Heart left ventricle (tissue), 16 donors: ENCODE measurements at regions not wholly inside any gene's neighbourhood (a gene's known extent, or its start where the extent isn't known, plus 50 kb on each side); places are given as distances from the start of the nearest gene placed in this dataset.

ENCODE experiments used
- ATAC-seq, 4 donors: fragments of 200-7000 bp; cut with Tn5 transposase; one replicate each; pipeline ENCODE4 v1.9.1; 2020 to 2022; ENCODE audit warnings: moderate library complexity in 4 of 4, mild to moderate bottlenecking in 3 of 4, moderate number of reproducible peaks in 1 of 4
- DNase-seq, 5 donors: peaks; one replicate each; pipeline ENCODE4 v3.0.0-alpha.2; 2020
- H3K27ac ChIP-seq, 12 donors: fragments of 200-600 bp; sonication (generic) in 4 of 12; one replicate each; pipeline versions ENCODE4 v1.5.0 to v1.8.0; 2016 to 2022; ENCODE audit warnings: mild to moderate bottlenecking in 2 of 12
- H3K27me3 ChIP-seq, 9 donors: fragments of 200-600 bp; sonication (generic) in 2 of 9; one replicate each; pipeline versions ENCODE4 v1.5.1 to v1.8.0; 2016 to 2022; ENCODE audit warnings: mild to moderate bottlenecking in 3 of 9
- H3K36me3 ChIP-seq, 9 donors: fragments of 200-600 bp; sonication (generic) in 2 of 9; one replicate each; pipeline versions ENCODE4 v1.5.0 to v1.8.0; 2018 to 2022; ENCODE audit warnings: mild to moderate bottlenecking in 2 of 9
- H3K4me1 ChIP-seq, 12 donors: fragments of 200-600 bp; sonication (generic) in 4 of 12; one replicate each; pipeline versions ENCODE4 v1.5.0 to v1.8.0; 2016 to 2022; ENCODE audit warnings: mild to moderate bottlenecking in 3 of 12
- H3K4me3 ChIP-seq, 12 donors: fragments of 200-600 bp; sonication (generic) in 4 of 12; one replicate each; pipeline versions ENCODE4 v1.5.0 to v1.8.0; 2017 to 2022; ENCODE audit warnings: mild to moderate bottlenecking in 9 of 12, moderate library complexity in 4 of 12
- H3K9me3 ChIP-seq, 12 donors: fragments of 200-600 bp; sonication (generic) in 4 of 12; one replicate each; pipeline versions ENCODE4 v1.5.0 to v1.8.0; 2016 to 2022; ENCODE audit warnings: mild to moderate bottlenecking in 1 of 12
- CTCF ChIP-seq, 12 donors: fragments of 200-600 bp; sonication (generic) in 4 of 12; IDR thresholded peaks; one replicate each; pipeline versions ENCODE4 v1.5.0 to v1.8.0; 2018 to 2022; ENCODE audit warnings: antibody characterized with exemption in 12 of 12, mild to moderate bottlenecking in 5 of 12
- POLR2A ChIP-seq, 2 donors: fragments of 450-650 bp; IDR thresholded peaks; one replicate each; pipeline ENCODE4 v1.6.1; 2017; ENCODE audit warnings: antibody characterized with exemption in 2 of 2, mild to moderate bottlenecking in 2 of 2, moderate library complexity in 2 of 2
- WGBS, 4 donors: extraction: QIAGEN DNeasy Blood & Tissue Kit in 2 of 4; methylation state at CpG; one replicate each; pipeline versions ENCODE4 v1.1.5 to v1.1.7; 2013 to 2018; 5-methylcytosine and 5-hydroxymethylcytosine counted together
- intact Hi-C, 10 donors: fragments of 100-400 bp; cut with DNase I; formaldehyde crosslinking; loops; one replicate each; pipeline versions ENCODE4 v1.11.1 to v1.14.2; 2022
- donor health status: ischemic (EF 13 %, LVEDD 7.1; RV severe dilation, severe dysfunction).
- donor health status: healthy with polysubstance abuse.
- donor health status: DM: no; HTN: yes; CAD: no.
- donor health status: DM: no; HTN: no; CAD: no.
- donor health status: ischemic (EF 25% LVEDD 6.9; RV normal size, moderate dysfunction).
- donor health status: ischemic (EF 25% LVEDD 5.7; RV mildly dilated, moderate dysfunction).
- donor health status: healthy.
- donor health status: DM: yes; HTN: yes; CAD: no.
- donor health status: ischemic (EF 35%, LVEDD 5.7; RV mildly dilated, moderate dysfunction).
- donor health status: nonischemic (EF 11% LVEDD 7.7; RV severe dilation, severe dysfunction).
- donor health status: DM: yes; HTN: yes; CAD: no.
- donor health status: PGD.
- donor health status: ischemic (EF 29% LVEDD 5.4; RV normal size, mild dysfunction).
- donor health status: nonischemic (EF 23%, LVEDD 6.1; RV moderate dilation, normal function).

- Histone ChIP-seq H3K36me3 (no peaks in the 10 kb centered on the region), H3K4me3 (no peak overlapping the region), H3K27me3 (no peaks in the 10 kb centered on the region), H3K9me3 (peaks cover 0 to 11% (median 0%) of the 10 kb centered on the region in 12 donors), H3K27ac (no peak overlapping the region), H3K4me1 (no peaks in the 10 kb centered on the region)
- ATAC-seq (no peak), DNase-seq (no peak)
- 85 to 89% (median 88%) methylated on average over 3 of the region's 3 CpGs for WGBS, 4 donors
- no peak for TF ChIP-seq CTCF (IDR thresholded peaks at IDR 0.05)
- no peak for TF ChIP-seq POLR2A (IDR thresholded peaks at IDR 0.05)
- intact Hi-C loops = no loop called here
Measured at GRCh38 chr2:6103949-6104348, 411.8 kb downstream of the SOX11 start.

- WGBS, 4 donors = 78 to 97% (median 83%) methylated on average over 4 of the region's 4 CpGs
- H3K9me3 ChIP-seq = peaks cover 0 to 5% (median 0%) of the 10 kb centered on the region in 12 donors
- no peaks in the 10 kb centered on the region for H3K4me1 ChIP-seq
- no peaks in the 10 kb centered on the region for H3K36me3 ChIP-seq
- intact Hi-C loops = no loop called here
- H3K4me3 ChIP-seq = no peak overlapping the region
- no peaks in the 10 kb centered on the region for H3K27me3 ChIP-seq
- DNase-seq (no peak), ATAC-seq (no peak)
- TF ChIP-seq POLR2A (IDR thresholded peaks at IDR 0.05) (no peak), CTCF (IDR thresholded peaks at IDR 0.05) (no peak)
- no peak overlapping the region for H3K27ac ChIP-seq
Measured at GRCh38 chr2:6107290-6107689, 415.1 kb downstream of the SOX11 start.

DNA sequence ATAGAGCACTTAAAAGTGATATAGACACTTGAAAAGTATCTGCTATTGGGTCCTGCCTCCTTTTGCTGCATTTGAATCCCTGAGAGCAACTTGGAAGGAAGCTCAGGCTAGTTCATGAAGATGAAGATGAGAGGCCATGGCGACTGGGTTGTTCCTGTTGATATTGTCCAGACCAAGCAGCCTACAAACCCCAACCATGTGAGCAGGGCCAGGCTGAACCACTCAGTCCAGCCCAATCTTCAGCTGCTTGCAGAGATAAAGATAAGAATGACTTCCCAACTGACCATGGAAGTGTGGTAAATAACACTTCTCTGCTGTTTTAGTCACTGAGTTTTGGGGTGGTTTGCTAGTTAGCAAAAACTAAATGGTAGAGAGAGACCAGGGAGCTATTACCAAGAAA, 417.6 kb downstream of the SOX11 start:
- no peak overlapping the region for H3K27ac ChIP-seq
- no peak for DNase-seq
- H3K4me3 ChIP-seq = no peak overlapping the region
- 30 to 38% (median 30%) methylated on average over 1 of the region's 1 CpG for WGBS, 4 donors
- no peak for TF ChIP-seq POLR2A (IDR thresholded peaks at IDR 0.05)
- TF ChIP-seq CTCF (IDR thresholded peaks at IDR 0.05) = no peak
- H3K4me1 ChIP-seq = no peaks in the 10 kb centered on the region
- intact Hi-C loops = no loop called here
- no peaks in the 10 kb centered on the region for H3K27me3 ChIP-seq
- H3K9me3 ChIP-seq = no peaks in the 10 kb centered on the region
- no peak for ATAC-seq
- H3K36me3 ChIP-seq = no peaks in the 10 kb centered on the region

DNA sequence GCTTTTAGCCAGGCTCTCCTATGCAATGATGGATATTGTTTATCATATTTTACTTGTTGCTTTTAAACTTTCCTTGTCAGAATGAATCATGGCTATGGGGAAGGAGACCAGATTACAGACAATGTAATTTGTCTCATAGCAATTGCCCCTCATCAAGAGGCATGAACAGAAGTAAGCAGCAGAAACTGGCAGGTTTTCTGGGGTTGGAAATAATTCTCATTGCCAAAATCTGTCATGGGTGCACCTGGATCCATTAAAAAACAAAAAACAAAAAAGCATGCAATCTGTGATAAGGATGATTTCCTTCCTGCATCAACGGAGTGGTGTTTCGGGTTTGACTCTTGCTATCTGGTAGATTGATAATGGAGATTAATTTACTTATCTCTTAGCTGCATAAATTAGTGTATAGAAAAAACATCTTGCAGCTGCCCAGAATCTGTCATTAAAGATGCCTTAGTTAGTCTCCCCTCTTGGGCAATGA, 419.6 kb downstream of the SOX11 start:
- Histone ChIP-seq H3K27ac (no peak overlapping the region), H3K4me1 (no peaks in the 10 kb centered on the region), H3K4me3 (no peak overlapping the region), H3K9me3 (no peaks in the 10 kb centered on the region), H3K36me3 (no peaks in the 10 kb centered on the region), H3K27me3 (no peaks in the 10 kb centered on the region)
- DNase-seq (no peak), ATAC-seq (no peak)
- TF ChIP-seq POLR2A (IDR thresholded peaks at IDR 0.05) (no peak), CTCF (IDR thresholded peaks at IDR 0.05) (no peak)
- WGBS, 4 donors = 38 to 43% (median 39%) methylated on average over 2 of the region's 2 CpGs
- intact Hi-C loops = no loop called here
